ENCODE measurements at regions not wholly inside any gene's neighbourhood (a gene's known extent, or its start where the extent isn't known, plus 50 kb on each side); places are given as distances from the start of the nearest gene placed in this dataset.

DNA sequence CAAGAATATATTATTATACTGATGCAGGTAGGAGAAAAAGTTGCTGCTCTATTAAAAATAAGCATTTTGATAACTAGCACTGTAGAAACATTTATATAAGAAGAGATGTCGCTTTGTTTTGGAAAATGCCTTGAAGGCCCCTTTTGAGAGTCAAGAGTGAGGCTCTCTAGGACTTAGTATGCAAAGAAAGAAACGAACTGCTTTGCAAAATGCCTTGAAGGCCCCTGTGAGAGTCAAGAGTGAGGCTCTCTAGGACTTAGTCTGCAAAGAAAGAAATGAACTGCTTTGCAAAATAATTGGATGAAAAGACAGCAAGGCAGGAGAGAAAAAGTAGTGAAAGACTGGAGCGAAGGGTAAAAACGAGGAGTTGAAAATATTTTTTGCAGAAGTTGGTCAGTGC is 65.9 kb downstream of the AVPR1A start:
- intact Hi-C loops (cut with micrococcal nuclease) (no loop called here), dilution Hi-C loops (cut with MboI; ENCODE audit: extremely low pct_ligation_motif_present, low sequenced_read_pairs) (no loop called here)
- BruUV-seq (replicated peaks): no TSS peak
- H3K36me3 ChIP-seq (ENCODE audit: control insufficient read depth in 2 of 2, extremely low read depth in 1 of 2, insufficient read depth in 2 of 2, low read length in 2 of 2): no peaks in the 10 kb centered on the region
- H3K4me3 ChIP-seq (replicated peaks in 1 of 3; ENCODE audit: insufficient read depth in 1 of 3, low read depth in 1 of 3, low read length in 3 of 3): no peak overlapping the region
- no peak overlapping the region for H3K9ac ChIP-seq (replicated peaks; ENCODE audit: extremely low read depth, insufficient read depth, low read length)
- no peak overlapping the region for H2AFZ ChIP-seq (ENCODE audit: low read depth, low read length)
- H3K9me3 ChIP-seq (replicated peaks; ENCODE audit: control insufficient read depth, insufficient read depth, low read length): no peaks in the 10 kb centered on the region
- H3K79me2 ChIP-seq (ENCODE audit: control insufficient read depth, insufficient read depth, low read length): no peaks in the 10 kb centered on the region
- H4K20me1 ChIP-seq (replicated peaks; ENCODE audit: control insufficient read depth, extremely low read depth, insufficient read depth, low read length): no peaks in the 10 kb centered on the region
- CTCF ChIA-PET: interaction anchor here (1.4 kb wide), 2 partner anchors 9 to 67 kb away, joined by 3 to 5 read pairs; no protein-coding TSS in a partner anchor
- FAIRE-seq (no peak), DNase-seq (ENCODE audit: low read depth, low spot score) (no peak)
- no peaks in the 10 kb centered on the region for H3K4me1 ChIP-seq (ENCODE audit: control insufficient read depth, extremely low read depth, insufficient read depth, low read length)
- H3K4me2 ChIP-seq (ENCODE audit: insufficient read depth, low read length): no peak overlapping the region
- peaks cover 4 to 5% of the 10 kb centered on the region in 2 experiments for H3K27me3 ChIP-seq (ENCODE audit: control insufficient read depth in 2 of 2, insufficient read depth in 2 of 2, low read length in 2 of 2)
- TF ChIP-seq POLR2AphosphoS5 (IDR thresholded peaks at IDR 0.05; ENCODE audit: insufficient read depth, low read depth, low read length) (no peak), POLR2A (IDR thresholded peaks at IDR 0.05; ENCODE audit: low read depth, low read length) (no peak), EZH2 (IDR thresholded peaks at IDR 0.05; ENCODE audit: borderline replicate concordance, low read depth, low read length, severe bottlenecking) (no peak), FOS (IDR thresholded peaks at IDR 0.05; ENCODE audit: borderline replicate concordance, insufficient read depth, low read length) (no peak), MYC (IDR thresholded peaks at IDR 0.05; ENCODE audit: low read depth, low read length) (no peak), JUN (IDR thresholded peaks at IDR 0.05; ENCODE audit: borderline replicate concordance, insufficient read depth, insufficient read length, low read depth) (no peak), GATA2 (IDR thresholded peaks at IDR 0.05; ENCODE audit: insufficient read depth, insufficient read length, low read depth, low read length) (no peak)
- TF ChIP-seq, protein P1, sequence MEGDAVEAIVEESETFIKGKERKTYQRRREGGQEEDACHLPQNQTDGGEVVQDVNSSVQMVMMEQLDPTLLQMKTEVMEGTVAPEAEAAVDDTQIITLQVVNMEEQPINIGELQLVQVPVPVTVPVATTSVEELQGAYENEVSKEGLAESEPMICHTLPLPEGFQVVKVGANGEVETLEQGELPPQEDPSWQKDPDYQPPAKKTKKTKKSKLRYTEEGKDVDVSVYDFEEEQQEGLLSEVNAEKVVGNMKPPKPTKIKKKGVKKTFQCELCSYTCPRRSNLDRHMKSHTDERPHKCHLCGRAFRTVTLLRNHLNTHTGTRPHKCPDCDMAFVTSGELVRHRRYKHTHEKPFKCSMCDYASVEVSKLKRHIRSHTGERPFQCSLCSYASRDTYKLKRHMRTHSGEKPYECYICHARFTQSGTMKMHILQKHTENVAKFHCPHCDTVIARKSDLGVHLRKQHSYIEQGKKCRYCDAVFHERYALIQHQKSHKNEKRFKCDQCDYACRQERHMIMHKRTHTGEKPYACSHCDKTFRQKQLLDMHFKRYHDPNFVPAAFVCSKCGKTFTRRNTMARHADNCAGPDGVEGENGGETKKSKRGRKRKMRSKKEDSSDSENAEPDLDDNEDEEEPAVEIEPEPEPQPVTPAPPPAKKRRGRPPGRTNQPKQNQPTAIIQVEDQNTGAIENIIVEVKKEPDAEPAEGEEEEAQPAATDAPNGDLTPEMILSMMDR (IDR thresholded peaks at IDR 0.05; ENCODE audit: extremely low read depth in 1 of 2, insufficient read depth in 1 of 2, low read depth in 1 of 2, low read length in 2 of 2): no peak
- TF ChIP-seq, protein P2, sequence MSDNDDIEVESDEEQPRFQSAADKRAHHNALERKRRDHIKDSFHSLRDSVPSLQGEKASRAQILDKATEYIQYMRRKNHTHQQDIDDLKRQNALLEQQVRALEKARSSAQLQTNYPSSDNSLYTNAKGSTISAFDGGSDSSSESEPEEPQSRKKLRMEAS (IDR thresholded peaks at IDR 0.05; ENCODE audit: insufficient read depth, insufficient read length): no peak
- H3K9me1 ChIP-seq (replicated peaks; ENCODE audit: control insufficient read depth, extremely low read depth, insufficient read depth, low read length): no peaks in the 10 kb centered on the region
- no peak overlapping the region for H3K27ac ChIP-seq (ENCODE audit: insufficient read depth, low read depth, low read length)
- POLR2A ChIA-PET: no interaction called here

All from endothelial cell of umbilical vein (primary cell).